Thymus (tissue), 11 donors: ENCODE measurements at regions not wholly inside any gene's neighbourhood (a gene's known extent, or its start where the extent isn't known, plus 50 kb on each side); places are given as distances from the start of the nearest gene placed in this dataset.

Source experiments
- DNase-seq, 9 donors: peaks; one replicate each; pipeline ENCODE4 v3.0.0-alpha.2; 2013; ENCODE audit warnings: low spot score in 9 of 9, low read depth in 6 of 9, missing footprints in 1 of 9
- H3K27ac ChIP-seq, 2 donors: one replicate each; pipeline ENCODE4 v1.5.1; 2013; ENCODE audit warnings: control low read depth in 1 of 2, low read depth in 1 of 2, low read length in 1 of 2, mild to moderate bottlenecking in 1 of 2, moderate library complexity in 1 of 2
- H3K27me3 ChIP-seq, 2 donors: one replicate each; pipeline ENCODE4 v1.5.1; 2013; ENCODE audit warnings: low read length in 1 of 2; ENCODE audit not compliant: control insufficient read depth in 2 of 2, insufficient read depth in 1 of 2
- H3K36me3 ChIP-seq, 2 donors: one replicate each; pipeline ENCODE4 v1.5.1; 2013; ENCODE audit warnings: low read length in 1 of 2, mild to moderate bottlenecking in 1 of 2, moderate library complexity in 1 of 2; ENCODE audit not compliant: control insufficient read depth in 2 of 2, insufficient read depth in 2 of 2
- H3K4me1 ChIP-seq, 2 donors: one replicate each; pipeline ENCODE4 v1.5.1; 2013; ENCODE audit warnings: low read length in 2 of 2; ENCODE audit not compliant: control insufficient read depth in 2 of 2, insufficient read depth in 2 of 2
- H3K4me3 ChIP-seq, 2 donors: one replicate each; pipeline ENCODE4 v1.5.1; 2013; ENCODE audit warnings: low read length in 2 of 2, control low read depth in 1 of 2, mild to moderate bottlenecking in 1 of 2
- H3K9me3 ChIP-seq, 2 donors: one replicate each; pipeline ENCODE4 v1.5.1; 2013; ENCODE audit warnings: low read length in 1 of 2, mild to moderate bottlenecking in 1 of 2; ENCODE audit not compliant: control insufficient read depth in 2 of 2, insufficient read depth in 1 of 2
- WGBS: extraction: QIAGEN DNeasy Blood & Tissue Kit; methylation state at CpG from one replicate; pipeline ENCODE4 v1.1.7; 2013; 5-methylcytosine and 5-hydroxymethylcytosine counted together
- donor health status: healthy.

GRCh38 chr10:83374741-83375140 is 764.6 kb upstream of the GHITM start:
- DNase-seq, result no peak
- H3K27me3 ChIP-seq, result no peaks in the 10 kb centered on the region
- no peaks in the 10 kb centered on the region for H3K36me3 ChIP-seq
- no peak overlapping the region for H3K4me3 ChIP-seq
- H3K27ac ChIP-seq, result no peak overlapping the region
- H3K9me3 ChIP-seq, result no peaks in the 10 kb centered on the region
- H3K4me1 ChIP-seq, result no peaks in the 10 kb centered on the region

GRCh38 chr10:83375274-83375673 is 764.0 kb upstream of the GHITM start:
- no peaks in the 10 kb centered on the region for H3K9me3 ChIP-seq
- no peaks in the 10 kb centered on the region for H3K36me3 ChIP-seq
- 66% methylated on average over 2 of the region's 2 CpGs for WGBS
- no peaks in the 10 kb centered on the region for H3K27me3 ChIP-seq
- no peak overlapping the region for H3K4me3 ChIP-seq
- no peak overlapping the region for H3K27ac ChIP-seq
- no peaks in the 10 kb centered on the region for H3K4me1 ChIP-seq
- no peak for DNase-seq

- Histone ChIP-seq H3K36me3 (no peaks in the 10 kb centered on the region), H3K9me3 (no peaks in the 10 kb centered on the region), H3K27ac (no peak overlapping the region), H3K27me3 (no peaks in the 10 kb centered on the region), H3K4me1 (no peaks in the 10 kb centered on the region), H3K4me3 (no peak overlapping the region)
- no peak for DNase-seq
- WGBS, result 97% methylated on average over 1 of the region's 1 CpG
These were observed 741.5 kb upstream of the GHITM start for GRCh38 chr10:83397806-83398205.

GRCh38 chr10:83410570-83410969 is 728.7 kb upstream of the GHITM start:
- H3K27me3 ChIP-seq, result no peaks in the 10 kb centered on the region
- H3K4me1 ChIP-seq, result no peaks in the 10 kb centered on the region
- no peak for DNase-seq
- H3K27ac ChIP-seq, result no peak overlapping the region
- H3K36me3 ChIP-seq, result no peaks in the 10 kb centered on the region
- H3K9me3 ChIP-seq, result no peaks in the 10 kb centered on the region
- 91% methylated on average over 2 of the region's 2 CpGs for WGBS
- H3K4me3 ChIP-seq, result no peak overlapping the region

- Histone ChIP-seq H3K4me3 (no peak overlapping the region), H3K36me3 (no peaks in the 10 kb centered on the region), H3K4me1 (no peaks in the 10 kb centered on the region), H3K27me3 (no peaks in the 10 kb centered on the region), H3K9me3 (peaks cover 0 to 3% of the 10 kb centered on the region in 2 donors), H3K27ac (no peak overlapping the region)
- 78% methylated on average over 2 of the region's 2 CpGs for WGBS
- no peak for DNase-seq
These were observed 714.0 kb upstream of the GHITM start for GRCh38 chr10:83425306-83425705.

GRCh38 chr10:83427101-83427500 is 712.2 kb upstream of the GHITM start:
- no peak overlapping the region for H3K27ac ChIP-seq
- H3K9me3 ChIP-seq, result peaks cover 0 to 3% of the 10 kb centered on the region in 2 donors
- no peaks in the 10 kb centered on the region for H3K27me3 ChIP-seq
- no peaks in the 10 kb centered on the region for H3K36me3 ChIP-seq
- WGBS, result 87% methylated on average over 4 of the region's 4 CpGs
- H3K4me1 ChIP-seq, result no peaks in the 10 kb centered on the region
- DNase-seq, result no peak
- H3K4me3 ChIP-seq, result no peak overlapping the region

GRCh38 chr10:83432261-83433045 is 706.9 kb upstream of the GHITM start:
- Histone ChIP-seq H3K27ac (no peak overlapping the region), H3K4me3 (no peak overlapping the region), H3K27me3 (no peaks in the 10 kb centered on the region), H3K9me3 (peaks cover 0 to 4% of the 10 kb centered on the region in 2 donors), H3K4me1 (no peaks in the 10 kb centered on the region), H3K36me3 (no peaks in the 10 kb centered on the region)
- WGBS, result 76% methylated on average over 8 of the region's 8 CpGs
- DNase-seq, result no peak

- Histone ChIP-seq H3K4me1 (no peaks in the 10 kb centered on the region), H3K9me3 (peaks cover 0 to 4% of the 10 kb centered on the region in 2 donors), H3K36me3 (no peaks in the 10 kb centered on the region), H3K27me3 (no peaks in the 10 kb centered on the region), H3K4me3 (no peak overlapping the region), H3K27ac (no peak overlapping the region)
- WGBS, result 96% methylated on average over 4 of the region's 4 CpGs
- DNase-seq, result no peak
These were observed 705.6 kb upstream of the GHITM start for GRCh38 chr10:83433705-83434104.

- no peak for DNase-seq
- Histone ChIP-seq H3K27ac (no peak overlapping the region), H3K4me1 (no peaks in the 10 kb centered on the region), H3K9me3 (no peaks in the 10 kb centered on the region), H3K36me3 (no peaks in the 10 kb centered on the region), H3K27me3 (no peaks in the 10 kb centered on the region), H3K4me3 (no peak overlapping the region)
- WGBS, result 96% methylated on average over 1 of the region's 1 CpG
These were observed 691.3 kb upstream of the GHITM start for GRCh38 chr10:83448013-83448412.
